RWPE1 (cell line): ENCODE measurements at regions not wholly inside any gene's neighbourhood (a gene's known extent, or its start where the extent isn't known, plus 50 kb on each side); places are given as distances from the start of the nearest gene placed in this dataset.
"Not testable (repeated sequence)": the region's sequence is repeated elsewhere in the genome, so short reads cannot be mapped to it uniquely, and the experiment has no call there.

Experiments used
- CTCF ChIA-PET: fragments of 350-600 bp; sonication (Branson Sonifier 250); formaldehyde crosslinking; extraction: SDS; loops from one replicate; lab custom pipeline; 2021; lab: Yijun Ruan, JAX
- POLR2A ChIA-PET: fragments of 400-600 bp; formaldehyde crosslinking; extraction: SDS; loops from one replicate; lab custom pipeline; 2020; ENCODE audit warnings: antibody characterized with exemption; ENCODE audit not compliant: low non-redundant PET; lab: Yijun Ruan, JAX
- DNase-seq: peaks from one replicate; pipeline ENCODE4 v3.0.0; 2012; ENCODE audit warnings: low spot score
- H3K27ac ChIP-seq: fragments of 450-650 bp; 2 replicates; pipeline ENCODE4 v1.5.1; 2017
- TF ChIP-seq, protein P1 (sequence below): fragments of 450-650 bp; conservative IDR thresholded peaks from 2 replicates; pipeline ENCODE4 v1.5.1; 2017; ENCODE audit warnings: low read depth, mild to moderate bottlenecking

DNA sequence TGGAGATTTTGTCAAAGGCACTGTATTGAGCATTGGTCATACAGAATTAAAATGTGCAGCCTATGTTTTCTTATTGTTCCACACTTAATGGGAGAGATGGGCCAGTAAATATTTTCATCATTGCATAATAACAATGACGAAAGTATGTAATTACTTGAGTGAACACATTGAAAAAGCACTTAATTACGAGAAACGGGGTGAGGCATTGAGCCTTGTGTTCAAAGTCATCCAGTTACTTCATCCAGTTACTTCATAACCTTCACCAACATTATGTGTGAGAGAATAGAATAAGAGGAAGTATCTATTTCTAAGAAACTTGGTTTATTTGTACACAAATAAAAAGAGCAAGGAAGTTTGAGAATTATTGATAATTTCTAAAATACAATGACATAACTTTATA is 1427.0 kb downstream of the ADGRL3 start:
- DNase-seq: no peak
- H3K27ac ChIP-seq: no peak overlapping the region
- CTCF ChIA-PET: no interaction called here
- POLR2A ChIA-PET: no interaction called here
- TF ChIP-seq, protein P1, sequence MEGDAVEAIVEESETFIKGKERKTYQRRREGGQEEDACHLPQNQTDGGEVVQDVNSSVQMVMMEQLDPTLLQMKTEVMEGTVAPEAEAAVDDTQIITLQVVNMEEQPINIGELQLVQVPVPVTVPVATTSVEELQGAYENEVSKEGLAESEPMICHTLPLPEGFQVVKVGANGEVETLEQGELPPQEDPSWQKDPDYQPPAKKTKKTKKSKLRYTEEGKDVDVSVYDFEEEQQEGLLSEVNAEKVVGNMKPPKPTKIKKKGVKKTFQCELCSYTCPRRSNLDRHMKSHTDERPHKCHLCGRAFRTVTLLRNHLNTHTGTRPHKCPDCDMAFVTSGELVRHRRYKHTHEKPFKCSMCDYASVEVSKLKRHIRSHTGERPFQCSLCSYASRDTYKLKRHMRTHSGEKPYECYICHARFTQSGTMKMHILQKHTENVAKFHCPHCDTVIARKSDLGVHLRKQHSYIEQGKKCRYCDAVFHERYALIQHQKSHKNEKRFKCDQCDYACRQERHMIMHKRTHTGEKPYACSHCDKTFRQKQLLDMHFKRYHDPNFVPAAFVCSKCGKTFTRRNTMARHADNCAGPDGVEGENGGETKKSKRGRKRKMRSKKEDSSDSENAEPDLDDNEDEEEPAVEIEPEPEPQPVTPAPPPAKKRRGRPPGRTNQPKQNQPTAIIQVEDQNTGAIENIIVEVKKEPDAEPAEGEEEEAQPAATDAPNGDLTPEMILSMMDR: no peak

DNA sequence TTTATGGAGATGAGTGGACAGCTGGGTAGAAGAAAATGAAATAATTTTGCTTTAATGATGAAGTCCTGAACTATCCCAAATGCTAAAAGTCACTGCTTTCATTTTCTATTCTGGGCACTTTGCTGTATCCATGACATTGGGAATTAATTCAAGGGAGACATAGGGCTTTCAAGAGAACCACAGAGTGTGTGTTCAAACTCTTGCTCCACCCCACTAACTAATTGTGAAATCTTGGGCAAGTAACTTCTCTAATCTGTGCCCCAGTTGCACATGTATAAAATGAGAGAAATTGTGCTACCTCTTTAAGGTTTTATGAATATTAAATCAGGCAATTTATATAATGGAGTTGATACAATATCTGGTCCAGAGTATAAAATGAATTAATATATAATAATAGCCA is 1422.0 kb downstream of the ADGRL3 start:
- ChIA-PET POLR2A (no interaction called here), CTCF (no interaction called here)
- H3K27ac ChIP-seq: no peak overlapping the region
- DNase-seq: no peak
- TF ChIP-seq, protein P1: no peak

- CTCF ChIA-PET: no interaction called here
These were observed 1419.8 kb downstream of the ADGRL3 start for GRCh38 chr4:62619971-62620370.

GRCh38 chr4:62618042-62618441 is 1417.9 kb downstream of the ADGRL3 start:
- TF ChIP-seq, protein P1: no peak
- ChIA-PET POLR2A (no interaction called here), CTCF (no interaction called here)
- H3K27ac ChIP-seq: no peak overlapping the region
- no peak for DNase-seq

More at GRCh38 chr4:62619971-62620370, 1419.8 kb downstream of the ADGRL3 start:
- POLR2A ChIA-PET: no interaction called here
- no peak overlapping the region for H3K27ac ChIP-seq
- TF ChIP-seq, protein P1: no peak
- no peak for DNase-seq

- TF ChIP-seq, protein P1: no peak
- ChIA-PET CTCF (no interaction called here), POLR2A (no interaction called here)
- peak; percentile 1 for DNase-seq
- no peak overlapping the region for H3K27ac ChIP-seq
These were observed 1401.6 kb downstream of the ADGRL3 start for GRCh38 chr4:62601737-62602136.

DNA sequence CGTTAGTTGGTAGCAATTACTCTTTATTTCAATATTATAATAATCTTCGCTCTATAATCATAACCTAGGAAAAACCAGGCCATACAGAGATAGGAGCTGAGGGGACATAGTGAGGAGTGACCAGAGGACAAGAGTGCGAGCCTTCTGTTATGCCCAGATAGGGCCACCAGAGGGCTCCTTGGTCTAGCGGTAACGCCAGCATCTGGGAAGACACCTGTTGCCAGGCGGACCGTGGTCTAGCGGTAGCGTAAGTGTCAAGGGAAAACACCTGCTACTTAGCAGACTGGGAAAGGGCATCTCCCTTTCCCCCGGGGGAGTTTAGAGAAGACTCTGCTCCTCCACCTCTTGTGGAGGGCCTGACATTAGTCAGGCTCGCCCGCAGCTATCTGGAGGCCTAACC is 1395.1 kb downstream of the ADGRL3 start:
- CTCF ChIA-PET: interaction anchor here (0.6 kb wide), 1 partner anchor 15 kb away, joined by 3 read pairs; no protein-coding TSS in a partner anchor
- TF ChIP-seq, protein P1: 0 out of 2 replicates have a peak, but pooled peaks have one; percentile 14

GRCh38 chr4:62591756-62592155 is 1391.6 kb downstream of the ADGRL3 start:
- TF ChIP-seq, protein P1: no peak
- no peak overlapping the region for H3K27ac ChIP-seq
- DNase-seq: no peak
- ChIA-PET CTCF (no interaction called here), POLR2A (no interaction called here)

More for the DNA sequence above, 1395.1 kb downstream of the ADGRL3 start:
- H3K27ac ChIP-seq, DNase-seq, POLR2A ChIA-PET: not testable (repeated sequence)
